ENCODE measurements at regions not wholly inside any gene's neighbourhood (a gene's known extent, or its start where the extent isn't known, plus 50 kb on each side); places are given as distances from the start of the nearest gene placed in this dataset.
A peak's percentile ranks its signal among the peaks of the same experiment; 100 is the strongest.
"Not testable (repeated sequence)": the region's sequence is repeated elsewhere in the genome, so short reads cannot be mapped to it uniquely, and the experiment has no call there.

GRCh38 chr5:144659634-144660227 is 489.1 kb downstream of the KCTD16 start:
- DNase-seq (ENCODE audit: low spot score), result no peak

GRCh38 chr5:144644317-144644716 is 473.6 kb downstream of the KCTD16 start:
- DNase-seq (ENCODE audit: low spot score), result no peak

GRCh38 chr5:144638787-144639186 is 468.1 kb downstream of the KCTD16 start:
- DNase-seq (ENCODE audit: low spot score), result no peak

GRCh38 chr5:144634138-144634537 is 463.5 kb downstream of the KCTD16 start:
- no peak for DNase-seq (ENCODE audit: low spot score)

- DNase-seq (ENCODE audit: low spot score), result peak; percentile 60
Measured at GRCh38 chr5:144598451-144599068, 427.9 kb downstream of the KCTD16 start.

- DNase-seq (ENCODE audit: low spot score), result no peak
Measured at GRCh38 chr5:144596517-144596916, 425.8 kb downstream of the KCTD16 start.

- no peak for DNase-seq (ENCODE audit: low spot score)
Measured at GRCh38 chr5:144594919-144595318, 424.2 kb downstream of the KCTD16 start.

- DNase-seq (ENCODE audit: low spot score), result not testable (repeated sequence)
Measured at GRCh38 chr5:144594234-144594633, 423.6 kb downstream of the KCTD16 start.

- DNase-seq (ENCODE audit: low spot score), result no peak
Measured at GRCh38 chr5:144585681-144586080, 415.0 kb downstream of the KCTD16 start.

GRCh38 chr5:144583541-144584449 is 413.1 kb downstream of the KCTD16 start:
- no peak for DNase-seq (ENCODE audit: low spot score)

- peak; percentile 19 for DNase-seq (ENCODE audit: low spot score)
Measured at GRCh38 chr5:144582066-144582465, 411.4 kb downstream of the KCTD16 start.

GRCh38 chr5:144581044-144581443 is 410.4 kb downstream of the KCTD16 start:
- DNase-seq (ENCODE audit: low spot score), result no peak

GRCh38 chr5:144577676-144578075 is 407.0 kb downstream of the KCTD16 start:
- DNase-seq (ENCODE audit: low spot score), result no peak

GRCh38 chr5:144575736-144576135 is 405.1 kb downstream of the KCTD16 start:
- DNase-seq (ENCODE audit: low spot score), result no peak

- no peak for DNase-seq (ENCODE audit: low spot score)
Measured at GRCh38 chr5:144567421-144567780, 396.7 kb downstream of the KCTD16 start.

GRCh38 chr5:144566747-144567420 is 396.2 kb downstream of the KCTD16 start:
- DNase-seq (ENCODE audit: low spot score), result peak; percentile 21

GRCh38 chr5:144549580-144549979 is 378.9 kb downstream of the KCTD16 start:
- no peak for DNase-seq (ENCODE audit: low spot score)

- no peak for DNase-seq (ENCODE audit: low spot score)
Measured at GRCh38 chr5:144548936-144549335, 378.3 kb downstream of the KCTD16 start.

- no peak for DNase-seq (ENCODE audit: low spot score)
Measured at GRCh38 chr5:144547098-144547499, 376.4 kb downstream of the KCTD16 start.

GRCh38 chr5:144538845-144539244 is 368.2 kb downstream of the KCTD16 start:
- no peak for DNase-seq (ENCODE audit: low spot score)

All from kidney tubule cell (primary cell).